HG03135 (cell line): ENCODE measurements at regions not wholly inside any gene's neighbourhood (a gene's known extent, or its start where the extent isn't known, plus 50 kb on each side); places are given as distances from the start of the nearest gene placed in this dataset.
"Not testable (repeated sequence)": the region's sequence is repeated elsewhere in the genome, so short reads cannot be mapped to it uniquely, and the experiment has no call there.

ENCODE experiments used
- ATAC-seq: cut with Tn5 transposase; IDR thresholded peaks from one replicate; pipeline ENCODE4 v1.9.1; 2021; ENCODE audit warnings: mild to moderate bottlenecking, moderate library complexity; ENCODE audit not compliant: unreplicated experiment

- ATAC-seq: no peak
Measured at GRCh38 chr6:11411593-11411992, 126.0 kb upstream of the TMEM170B start.

GRCh38 chr6:11410539-11411307, 126.8 kb upstream of the TMEM170B start:
- ATAC-seq: no peak

- no peak for ATAC-seq
Measured at GRCh38 chr6:11409371-11409770, 128.2 kb upstream of the TMEM170B start.

- no peak for ATAC-seq
Measured at GRCh38 chr6:11407414-11407813, 130.1 kb upstream of the TMEM170B start.

- no peak for ATAC-seq
Measured at GRCh38 chr6:11404838-11405237, 132.7 kb upstream of the TMEM170B start.

GRCh38 chr6:11404081-11404480, 133.5 kb upstream of the TMEM170B start:
- no peak for ATAC-seq

- ATAC-seq: no peak
Measured at GRCh38 chr6:11403035-11403601, 134.4 kb upstream of the TMEM170B start.

GRCh38 chr6:11402581-11402980, 135.0 kb upstream of the TMEM170B start:
- not testable (repeated sequence) for ATAC-seq

GRCh38 chr6:11401954-11402353, 135.6 kb upstream of the TMEM170B start:
- not testable (repeated sequence) for ATAC-seq

GRCh38 chr6:11398451-11399326, 138.9 kb upstream of the TMEM170B start:
- ATAC-seq: no peak

GRCh38 chr6:11397622-11398450, 139.7 kb upstream of the TMEM170B start:
- ATAC-seq: no peak

GRCh38 chr6:11396860-11397259, 140.7 kb upstream of the TMEM170B start:
- ATAC-seq: no peak

GRCh38 chr6:11393713-11394627, 143.6 kb upstream of the TMEM170B start:
- ATAC-seq: no peak

- ATAC-seq: no peak
Measured at GRCh38 chr6:11392778-11393507, 144.6 kb upstream of the TMEM170B start.

GRCh38 chr6:11391934-11392777, 145.4 kb upstream of the TMEM170B start:
- no peak for ATAC-seq

- no peak for ATAC-seq
Measured at GRCh38 chr6:11389977-11390376, 147.6 kb upstream of the TMEM170B start.

- no peak for ATAC-seq
Measured at GRCh38 chr6:11388983-11389944, 148.3 kb upstream of the TMEM170B start.
